GM18519 (cell line): ENCODE measurements at regions not wholly inside any gene's neighbourhood (a gene's known extent, or its start where the extent isn't known, plus 50 kb on each side); places are given as distances from the start of the nearest gene placed in this dataset.
"Not testable (repeated sequence)": the region's sequence is repeated elsewhere in the genome, so short reads cannot be mapped to it uniquely, and the experiment has no call there.

ENCODE experiments used
- ATAC-seq: cut with Tn5 transposase; IDR thresholded peaks from one replicate; pipeline ENCODE4 v1.9.1; 2021; ENCODE audit warnings: mild to moderate bottlenecking, moderate library complexity; ENCODE audit not compliant: unreplicated experiment, low FRiP score

DNA sequence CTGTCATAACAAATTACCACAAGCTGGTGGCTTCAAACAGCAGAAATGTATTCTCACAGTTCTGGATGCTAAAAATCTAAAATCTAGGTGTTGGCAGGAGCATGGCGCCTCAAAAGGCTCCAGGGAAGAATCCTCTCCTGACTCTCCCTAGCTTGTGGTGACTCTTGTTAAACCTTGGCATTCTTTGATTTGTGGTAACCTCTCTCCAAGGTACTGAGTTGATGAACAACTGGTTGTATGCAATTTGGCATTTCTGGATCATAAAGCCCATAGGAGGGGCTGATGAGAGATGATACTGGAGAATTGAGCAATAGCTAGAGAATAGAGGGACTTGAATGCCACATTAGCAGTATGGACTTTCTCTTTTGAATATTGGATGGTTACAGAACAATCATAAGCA lies 821.8 kb downstream of the TBL1XR1 start:
- no peak for ATAC-seq

DNA sequence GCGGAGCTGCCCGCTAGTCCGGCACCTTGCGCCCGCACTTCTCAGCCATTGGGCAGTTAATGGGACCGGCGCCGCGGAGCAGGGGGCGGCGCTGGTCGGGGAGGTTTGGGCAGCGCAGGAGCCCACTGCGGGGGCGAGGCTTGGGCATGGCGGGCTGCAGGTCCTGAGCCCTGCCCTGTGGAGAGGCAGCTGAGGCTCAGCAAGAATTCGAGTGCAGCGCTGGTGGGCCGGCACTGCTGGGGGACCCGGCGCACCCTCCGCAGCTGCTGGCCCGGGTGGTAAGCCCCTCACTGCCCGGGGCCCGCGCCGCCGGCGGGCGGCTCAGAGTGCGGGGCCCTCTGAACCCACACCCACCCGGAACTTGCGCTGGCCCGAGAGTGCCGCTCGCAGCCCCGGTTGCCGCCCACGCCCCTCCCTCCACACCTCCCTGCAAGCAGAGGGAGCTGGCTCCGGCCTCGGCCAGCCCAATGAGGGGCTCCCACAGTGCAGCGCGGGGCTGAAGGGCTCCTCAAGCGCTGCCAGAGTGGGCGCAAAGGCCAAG lies 835.0 kb downstream of the TBL1XR1 start:
- ATAC-seq, result no peak

DNA sequence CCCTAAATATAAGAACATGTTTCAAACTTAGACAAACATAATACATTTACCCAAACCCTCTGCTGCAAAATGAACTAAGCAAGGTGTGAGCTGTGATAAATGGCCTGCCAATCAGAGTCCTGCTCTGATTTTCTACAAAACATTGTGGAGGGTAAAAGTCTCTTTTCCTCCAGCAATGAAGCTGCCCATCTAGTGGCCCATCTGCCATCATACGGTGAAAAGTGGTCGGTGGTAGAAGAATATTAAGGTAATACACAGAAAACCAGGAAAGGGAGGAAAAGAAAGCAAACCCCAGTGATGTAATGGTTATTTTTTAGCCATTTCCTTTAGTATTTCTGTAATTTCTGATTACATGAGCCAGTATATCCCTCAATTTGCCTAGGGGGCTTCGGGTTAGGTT lies 838.1 kb downstream of the TBL1XR1 start:
- no peak for ATAC-seq

DNA sequence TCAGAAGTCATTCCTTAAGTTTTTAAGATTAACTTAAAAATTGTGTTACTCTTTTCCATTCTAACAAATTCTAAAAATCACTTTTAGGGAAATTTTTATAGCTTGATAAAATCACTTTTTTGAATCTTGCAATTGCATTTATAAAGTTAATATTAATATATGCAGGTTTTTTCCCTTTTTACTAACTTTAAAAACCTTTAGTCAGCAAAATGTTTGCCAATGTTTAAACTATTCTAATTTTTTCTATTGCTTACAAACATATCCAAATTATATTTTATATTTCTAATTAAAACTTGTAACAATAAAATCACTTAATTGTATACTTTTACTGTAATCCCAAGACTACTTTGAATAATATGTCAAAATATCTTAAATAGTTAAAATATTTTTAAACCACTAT lies 839.4 kb downstream of the TBL1XR1 start:
- no peak for ATAC-seq

DNA sequence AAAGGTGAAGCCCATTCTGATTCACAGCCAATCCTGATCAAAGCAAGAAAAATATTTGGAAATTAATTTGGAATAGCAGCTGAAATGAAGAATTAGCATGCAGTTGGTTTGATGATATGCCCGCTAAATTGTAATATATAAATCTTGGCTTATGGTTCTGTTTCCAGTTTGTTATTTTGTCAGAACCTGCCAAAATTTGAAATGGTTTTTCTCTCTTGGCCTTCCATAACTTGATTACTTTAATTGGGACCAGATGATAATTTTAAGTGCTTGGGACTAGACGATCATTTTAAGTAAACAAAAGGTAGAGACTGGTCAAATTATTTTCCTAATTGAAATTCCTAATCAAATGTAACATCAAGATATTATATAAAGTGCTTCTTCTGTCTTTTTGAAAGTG lies 842.4 kb downstream of the TBL1XR1 start:
- ATAC-seq, result no peak

DNA sequence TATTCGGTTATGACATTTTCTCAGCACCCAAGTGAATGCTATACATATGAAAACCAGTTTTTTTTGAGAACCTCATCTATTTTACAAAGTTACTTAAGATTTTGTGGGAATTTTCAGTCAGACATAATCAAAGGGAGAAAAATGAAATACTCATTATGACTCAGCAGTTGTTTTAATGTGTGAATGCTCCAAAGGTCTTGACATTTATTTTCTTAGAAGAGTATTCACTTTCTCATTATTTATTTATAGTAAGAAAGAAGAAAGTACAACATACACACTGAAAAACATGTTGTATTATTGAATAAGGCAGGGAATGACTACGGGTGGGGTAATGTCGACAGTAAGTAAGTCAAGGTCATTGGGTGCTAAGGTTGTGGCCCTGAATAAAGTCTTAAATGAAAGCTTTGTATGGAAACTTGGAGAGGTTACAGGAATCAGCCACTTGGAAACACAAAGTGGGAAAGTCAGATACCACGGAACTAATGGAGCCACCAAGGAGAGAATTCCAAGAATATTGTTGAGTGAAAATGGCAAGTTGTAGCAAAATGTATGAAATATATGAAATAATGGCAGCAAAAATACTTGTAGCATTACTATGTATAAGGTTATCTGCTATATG lies 844.5 kb downstream of the TBL1XR1 start:
- no peak for ATAC-seq

DNA sequence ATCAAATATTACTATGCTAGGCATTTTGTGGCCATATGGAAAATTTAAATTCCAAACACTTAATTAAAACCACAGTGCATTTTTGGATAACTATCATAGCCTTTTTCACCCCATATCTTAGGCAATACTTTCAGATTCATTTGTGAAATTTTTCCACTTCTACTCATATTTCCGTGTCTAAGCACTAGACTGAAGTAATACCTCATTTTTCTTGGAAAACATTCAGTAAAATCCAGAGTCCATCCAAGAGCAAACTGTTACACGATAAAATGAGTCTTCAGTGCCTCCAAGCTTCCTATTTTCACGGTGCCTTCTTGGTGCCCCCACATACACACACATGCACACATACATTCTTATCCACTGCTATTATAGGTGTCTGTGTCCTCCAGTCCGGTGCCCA lies 845.9 kb downstream of the TBL1XR1 start:
- ATAC-seq, result no peak

DNA sequence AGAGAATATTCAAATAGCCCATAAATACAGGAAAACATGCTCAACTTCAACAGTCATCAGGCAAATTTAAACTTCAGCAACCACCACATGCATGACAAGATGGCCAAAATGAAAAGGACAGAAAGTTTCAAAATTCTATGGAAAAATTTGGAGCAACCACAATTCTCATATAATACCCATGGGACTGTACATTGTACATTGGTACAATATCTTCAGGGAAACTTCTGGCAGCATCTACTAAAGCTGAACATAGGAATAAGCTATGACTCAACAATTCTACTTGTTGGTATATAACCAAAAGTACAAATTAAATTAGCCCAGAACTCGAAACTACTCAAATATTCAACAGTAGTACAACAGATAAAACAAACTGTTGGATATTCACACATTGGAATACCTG lies 847.6 kb downstream of the TBL1XR1 start:
- ATAC-seq, result no peak

DNA sequence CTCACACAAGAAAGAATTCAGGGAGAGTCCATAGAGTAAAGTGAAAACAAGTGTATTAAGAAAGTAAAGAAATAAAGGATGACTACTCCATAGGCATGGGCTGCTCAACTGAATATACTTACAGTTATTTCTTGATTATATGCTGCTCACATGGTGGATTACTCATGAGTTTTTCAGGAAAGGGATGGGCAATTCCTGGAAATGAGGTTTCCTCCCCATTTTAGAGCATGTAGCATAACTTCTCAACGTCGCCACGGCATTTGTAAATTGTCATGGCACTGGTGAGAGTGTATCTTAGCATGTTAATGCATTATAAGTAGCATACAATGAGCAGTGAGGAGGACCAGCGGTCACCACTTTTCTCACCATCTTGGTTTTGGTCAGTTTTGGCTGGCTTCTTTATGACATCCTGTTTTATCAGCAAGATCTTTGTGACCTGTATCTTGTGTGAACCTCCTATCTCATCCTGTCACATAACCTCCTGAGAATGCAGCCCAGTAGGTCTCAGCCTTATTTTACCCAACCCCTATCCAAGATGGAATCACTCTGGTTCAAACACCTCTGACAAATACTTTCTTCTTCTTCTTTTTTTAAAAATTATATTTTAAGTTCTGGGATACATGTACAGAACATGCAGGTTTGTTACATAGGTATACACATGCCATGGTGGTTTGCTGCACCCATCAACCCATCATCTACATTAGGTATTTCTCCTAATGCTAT lies 849.7 kb downstream of the TBL1XR1 start:
- ATAC-seq, result no peak

DNA sequence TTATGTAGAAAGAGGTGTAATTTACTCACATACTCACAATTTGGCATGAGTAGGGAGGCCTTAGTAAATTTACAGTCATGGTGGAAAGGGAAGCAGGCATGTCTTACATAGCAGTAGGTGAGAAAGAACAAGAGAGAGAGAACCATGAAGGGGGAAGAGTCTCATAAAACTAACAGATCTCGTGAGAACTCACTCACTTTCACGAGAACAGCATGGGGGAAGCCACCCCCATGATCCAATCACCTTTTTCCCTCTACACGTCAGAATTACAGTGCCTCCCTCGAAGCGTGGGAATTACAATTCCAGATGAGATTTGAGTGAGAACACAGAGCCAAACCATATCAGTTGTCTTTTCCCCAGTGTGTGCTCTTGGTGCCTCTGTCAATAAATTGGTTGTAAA lies 855.3 kb downstream of the TBL1XR1 start:
- ATAC-seq, result no peak

DNA sequence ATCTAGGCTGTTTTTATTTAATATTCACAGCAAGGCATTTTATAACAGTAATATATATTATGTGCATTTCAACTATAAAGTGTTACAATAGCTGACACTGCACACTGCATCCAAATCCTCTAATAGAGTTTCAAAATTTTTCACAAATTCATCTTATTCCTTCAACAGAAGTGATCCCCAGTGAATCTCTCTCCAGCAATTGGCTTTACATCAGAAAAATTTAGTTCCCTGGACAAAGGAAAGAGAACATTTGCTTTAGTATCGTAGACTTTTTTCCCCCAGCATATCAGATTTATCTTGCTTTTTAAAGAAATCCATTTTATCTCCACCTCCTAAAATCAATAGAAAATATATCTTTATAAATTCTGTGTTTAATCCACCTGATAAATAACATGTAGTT lies 868.6 kb downstream of the TBL1XR1 start:
- ATAC-seq, result no peak

DNA sequence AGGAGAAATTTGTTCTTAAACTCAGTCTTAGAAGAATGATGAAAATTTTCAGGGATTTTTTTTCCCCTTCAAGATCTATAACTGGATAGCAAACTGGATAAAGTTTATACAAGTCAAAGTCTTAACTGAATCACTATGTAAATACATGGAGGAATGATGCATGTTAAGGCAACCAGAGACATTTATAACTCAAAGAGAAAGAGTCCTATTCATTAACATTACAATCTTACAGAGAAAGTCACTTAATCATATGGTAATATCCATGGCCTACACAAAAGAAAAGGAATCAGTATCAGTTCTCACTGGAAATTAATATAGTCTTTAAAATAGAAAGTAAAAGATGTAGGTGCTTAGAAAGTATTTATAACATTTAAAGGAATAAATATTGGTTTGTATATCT lies 869.1 kb downstream of the TBL1XR1 start:
- no peak for ATAC-seq

DNA sequence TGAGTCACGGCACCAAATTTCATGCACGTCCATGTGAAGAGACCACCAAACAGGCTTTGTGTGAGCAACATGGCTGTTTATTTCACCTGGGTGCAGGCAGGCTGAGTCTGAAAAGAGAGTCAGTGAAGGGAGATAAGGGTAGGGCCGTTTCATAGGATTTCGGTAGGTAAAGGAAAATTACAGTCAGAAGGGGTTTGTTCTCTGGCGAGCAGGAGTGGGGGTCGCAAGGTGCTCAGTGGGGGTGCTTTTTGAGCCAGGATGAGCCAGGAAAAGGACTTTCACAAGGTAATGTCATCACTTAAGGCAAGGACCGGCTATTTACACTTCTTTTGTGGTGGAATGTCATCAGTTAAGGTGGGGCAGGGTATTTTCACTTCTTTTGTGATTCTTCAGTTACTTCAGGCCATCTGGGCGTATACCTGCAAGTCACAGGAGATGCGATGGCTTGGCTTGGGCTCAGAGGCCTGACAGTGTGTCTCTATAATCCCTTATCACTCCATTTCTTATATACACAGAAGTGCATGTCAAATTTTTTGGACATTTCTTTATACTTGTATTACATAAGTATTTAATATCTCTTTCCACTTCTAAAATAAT lies 870.3 kb downstream of the TBL1XR1 start:
- ATAC-seq, result not testable (repeated sequence)

DNA sequence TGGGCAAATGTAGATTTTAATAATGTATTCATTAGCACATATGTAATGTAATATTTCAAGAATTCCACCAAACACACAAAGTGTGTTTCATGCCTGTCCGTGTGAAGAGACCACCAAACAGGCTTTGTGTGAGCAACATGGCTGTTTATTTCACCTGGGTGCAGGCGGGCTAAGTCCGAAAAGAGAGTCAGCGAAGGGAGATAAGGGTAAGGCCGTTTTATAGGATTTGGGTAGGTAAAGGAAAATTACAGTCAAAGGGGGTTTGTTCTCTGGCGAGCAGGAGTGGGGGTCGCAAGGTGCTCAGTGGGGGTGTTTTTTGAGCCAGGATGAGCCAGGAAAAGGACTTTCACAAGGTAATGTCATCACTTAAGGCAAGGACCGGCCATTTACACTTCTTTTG lies 875.8 kb downstream of the TBL1XR1 start:
- ATAC-seq, result not testable (repeated sequence)

DNA sequence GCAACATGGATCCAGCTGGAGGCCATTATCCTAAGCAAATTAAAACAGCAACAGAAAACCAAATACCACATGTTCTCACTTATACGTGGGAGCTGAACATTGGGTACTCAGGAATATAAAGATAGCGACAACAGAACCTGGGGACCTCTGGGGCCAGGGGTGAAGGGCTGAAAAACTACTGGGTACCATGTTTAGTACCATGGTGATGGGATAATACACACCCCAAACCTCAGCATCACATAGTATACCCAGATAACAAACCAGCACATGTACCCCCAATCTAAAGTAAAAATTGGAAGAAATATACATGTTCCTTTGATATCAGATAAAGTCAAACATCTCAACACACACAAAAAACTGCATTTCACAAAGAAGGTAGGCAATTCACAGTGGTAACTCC lies 876.2 kb downstream of the TBL1XR1 start:
- no peak for ATAC-seq

DNA sequence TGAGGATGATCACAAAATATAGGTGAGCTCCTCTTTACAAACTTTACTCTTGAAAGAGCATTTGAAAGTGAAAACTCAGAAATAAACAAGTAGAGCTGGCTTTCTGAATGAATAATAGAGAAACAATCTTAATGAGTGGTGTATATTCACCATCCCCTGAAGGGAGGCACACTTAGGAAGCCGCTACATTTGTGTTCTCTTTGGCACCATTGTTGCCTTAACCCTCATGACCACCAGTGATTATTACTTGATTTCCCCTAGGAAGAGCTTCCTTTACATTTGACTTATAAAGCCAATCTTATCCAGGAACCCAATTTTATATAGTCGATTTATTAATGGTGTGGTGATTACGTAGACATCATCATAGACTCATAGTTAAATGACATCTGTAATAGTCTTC lies 883.9 kb downstream of the TBL1XR1 start:
- ATAC-seq, result no peak

DNA sequence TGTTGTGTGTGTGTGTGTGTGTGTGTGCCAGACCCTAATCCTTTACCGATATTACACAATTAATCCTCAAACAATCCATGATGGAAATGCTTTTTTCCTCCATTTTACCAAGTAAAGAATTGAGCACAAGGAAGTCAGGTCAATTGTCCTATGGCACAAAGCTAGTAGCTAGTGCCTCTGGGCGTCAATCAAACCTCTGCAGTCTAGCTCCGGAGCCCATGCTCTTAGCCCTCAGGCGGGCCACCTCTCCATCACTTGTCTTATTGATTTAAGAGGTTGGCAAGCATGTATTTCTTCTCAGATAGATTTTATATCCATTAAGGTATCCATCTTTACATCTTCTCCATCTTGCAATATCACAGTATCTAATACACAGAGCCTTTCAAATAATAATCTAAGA lies 886.6 kb downstream of the TBL1XR1 start:
- no peak for ATAC-seq

DNA sequence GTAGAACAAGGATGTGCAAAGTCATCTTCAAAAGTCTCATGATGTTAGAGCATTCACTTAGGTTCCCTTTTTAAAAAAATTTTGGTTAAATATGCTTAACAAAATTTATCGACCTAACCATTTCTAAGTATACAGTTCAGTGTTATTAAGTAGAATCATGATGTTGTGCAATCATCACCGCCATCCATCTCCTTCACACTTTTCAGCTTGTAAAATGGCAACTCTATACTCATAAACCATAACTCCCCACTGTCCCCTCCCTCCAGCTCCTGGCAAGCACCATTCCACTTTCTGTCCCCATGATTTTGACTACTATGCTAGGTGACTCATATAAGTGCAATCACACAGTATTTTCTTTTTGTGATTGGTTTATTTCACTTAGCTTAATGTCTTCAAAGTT lies 895.0 kb downstream of the TBL1XR1 start:
- no peak for ATAC-seq

DNA sequence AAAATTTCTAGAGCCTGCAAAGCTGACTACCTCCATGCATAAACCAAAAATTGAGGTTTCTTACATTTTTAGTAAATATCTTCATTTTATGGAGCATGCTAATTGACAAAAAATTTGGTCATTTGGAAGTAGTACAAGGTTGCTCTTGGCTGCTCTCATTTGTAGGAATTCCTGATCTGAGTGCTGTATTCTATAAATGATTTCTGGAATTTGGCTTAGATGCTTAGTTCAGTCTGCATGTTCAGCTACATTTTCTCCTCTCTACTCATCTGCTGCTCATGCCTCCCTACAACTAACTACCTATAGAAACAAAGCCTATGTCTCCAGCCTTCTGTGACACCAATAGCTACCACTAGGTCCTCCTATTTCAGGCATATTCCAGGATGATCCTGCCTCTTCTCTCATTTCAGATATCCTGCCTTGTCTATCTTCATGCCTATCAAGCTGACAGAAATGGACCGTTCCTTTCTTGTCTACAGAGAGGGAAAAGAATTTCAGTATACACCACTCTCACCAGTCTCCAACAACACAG lies 901.1 kb downstream of the TBL1XR1 start:
- no peak for ATAC-seq

DNA sequence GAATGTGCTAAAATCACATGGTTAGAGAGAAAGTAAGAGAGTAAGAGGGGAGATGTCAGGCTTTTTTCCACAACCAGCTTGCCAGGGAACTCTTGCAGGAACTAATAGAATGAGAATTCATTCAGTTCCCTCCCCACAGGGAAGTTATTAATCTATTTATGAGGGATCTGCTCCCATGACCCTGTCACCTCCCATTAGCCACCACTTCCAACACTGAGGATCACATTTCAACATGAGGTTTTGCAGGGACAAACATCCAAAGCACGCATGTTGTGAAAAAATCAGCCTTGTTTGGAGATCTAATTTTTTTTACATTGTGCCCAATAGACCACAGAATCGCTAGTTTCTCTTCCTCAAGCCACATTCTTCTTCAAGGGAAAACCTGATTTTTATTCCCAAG lies 904.0 kb downstream of the TBL1XR1 start:
- ATAC-seq, result no peak

DNA sequence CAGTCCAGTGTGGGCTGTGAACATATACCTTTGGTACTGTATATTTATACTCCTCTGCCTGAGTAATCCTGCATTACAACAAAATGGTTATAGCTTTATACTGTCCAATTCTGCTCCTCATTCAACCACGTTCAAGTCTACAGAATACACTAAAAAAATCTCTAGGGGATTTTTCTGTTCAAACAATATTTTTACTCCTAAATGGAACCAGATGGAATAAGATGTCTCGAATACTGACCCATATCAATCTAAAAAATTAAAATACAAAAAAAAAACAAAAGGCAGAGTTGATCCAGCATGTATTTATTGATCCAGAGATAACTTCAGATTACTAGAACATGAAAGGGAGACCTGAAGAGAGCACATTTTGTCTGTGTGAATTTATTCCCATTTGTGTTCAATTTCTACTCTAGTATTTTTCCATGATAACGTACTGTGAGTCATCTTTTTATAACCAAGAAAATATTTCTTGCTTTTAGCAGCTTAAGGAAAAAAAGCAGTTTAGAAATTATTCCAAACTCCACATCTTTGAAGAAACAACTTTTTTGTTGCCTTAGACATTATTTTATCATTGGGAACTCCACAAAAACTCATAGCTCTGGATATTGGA lies 910.7 kb downstream of the TBL1XR1 start:
- ATAC-seq, result no peak
